MV-4-11 (cell line): ENCODE measurements at regions not wholly inside any gene's neighbourhood (a gene's known extent, or its start where the extent isn't known, plus 50 kb on each side); places are given as distances from the start of the nearest gene placed in this dataset.
"Not testable (repeated sequence)": the region's sequence is repeated elsewhere in the genome, so short reads cannot be mapped to it uniquely, and the experiment has no call there.

Experiments used
- DNase-seq: peaks from one replicate; lab custom pipeline; 2025; lab: John Stamatoyannopoulos, UW

GRCh38 chr6:60670036-60670435, 1616.0 kb downstream of the KHDRBS2 start:
- DNase-seq, result no peak

GRCh38 chr6:60668428-60668827, 1617.6 kb downstream of the KHDRBS2 start:
- DNase-seq, result no peak

- not testable (repeated sequence) for DNase-seq
These were observed 1622.8 kb downstream of the KHDRBS2 start for GRCh38 chr6:60663199-60663598.

- DNase-seq, result no peak
These were observed 1642.2 kb downstream of the KHDRBS2 start for GRCh38 chr6:60643870-60644269.

- not testable (repeated sequence) for DNase-seq
These were observed 1646.8 kb downstream of the KHDRBS2 start for GRCh38 chr6:60639185-60639584.
